Heart left ventricle (tissue), 13 donors: ENCODE measurements at regions not wholly inside any gene's neighbourhood (a gene's known extent, or its start where the extent isn't known, plus 50 kb on each side); places are given as distances from the start of the nearest gene placed in this dataset.

Source experiments
- CTCF ChIP-seq, 12 donors: fragments of 200-600 bp; sonication (generic) in 4 of 12; IDR thresholded peaks; one replicate each; pipeline versions ENCODE4 v1.5.0 to v1.8.0; 2018 to 2022; ENCODE audit warnings: antibody characterized with exemption in 12 of 12, mild to moderate bottlenecking in 5 of 12
- POLR2A ChIP-seq, 2 donors: fragments of 450-650 bp; IDR thresholded peaks; one replicate each; pipeline ENCODE4 v1.6.1; 2017; ENCODE audit warnings: antibody characterized with exemption in 2 of 2, mild to moderate bottlenecking in 2 of 2, moderate library complexity in 2 of 2
- donor health status: ischemic (EF 13 %, LVEDD 7.1; RV severe dilation, severe dysfunction).
- donor health status: DM: no; HTN: yes; CAD: no.
- donor health status: DM: no; HTN: no; CAD: no.
- donor health status: ischemic (EF 25% LVEDD 6.9; RV normal size, moderate dysfunction).
- donor health status: ischemic (EF 25% LVEDD 5.7; RV mildly dilated, moderate dysfunction).
- donor health status: ischemic (EF 35%, LVEDD 5.7; RV mildly dilated, moderate dysfunction).
- donor health status: nonischemic (EF 11% LVEDD 7.7; RV severe dilation, severe dysfunction).
- donor health status: DM: yes; HTN: yes; CAD: no.
- donor health status: PGD.
- donor health status: ischemic (EF 29% LVEDD 5.4; RV normal size, mild dysfunction).
- donor health status: nonischemic (EF 23%, LVEDD 6.1; RV moderate dilation, normal function).

GRCh38 chr12:67413577-67413976 is 144.4 kb downstream of the CAND1 start:
- TF ChIP-seq CTCF (IDR thresholded peaks at IDR 0.05) (no peak), POLR2A (IDR thresholded peaks at IDR 0.05) (no peak)
